GM21786 (cell line): ENCODE measurements at regions not wholly inside any gene's neighbourhood (a gene's known extent, or its start where the extent isn't known, plus 50 kb on each side); places are given as distances from the start of the nearest gene placed in this dataset.

ENCODE experiments used
- ATAC-seq: cut with Tn5 transposase; IDR thresholded peaks from one replicate; pipeline ENCODE4 v1.9.1; 2021; ENCODE audit not compliant: unreplicated experiment

- no peak for ATAC-seq
These were observed 442.4 kb downstream of the MCTP2 start for GRCh38 chr15:94673801-94674200.

DNA sequence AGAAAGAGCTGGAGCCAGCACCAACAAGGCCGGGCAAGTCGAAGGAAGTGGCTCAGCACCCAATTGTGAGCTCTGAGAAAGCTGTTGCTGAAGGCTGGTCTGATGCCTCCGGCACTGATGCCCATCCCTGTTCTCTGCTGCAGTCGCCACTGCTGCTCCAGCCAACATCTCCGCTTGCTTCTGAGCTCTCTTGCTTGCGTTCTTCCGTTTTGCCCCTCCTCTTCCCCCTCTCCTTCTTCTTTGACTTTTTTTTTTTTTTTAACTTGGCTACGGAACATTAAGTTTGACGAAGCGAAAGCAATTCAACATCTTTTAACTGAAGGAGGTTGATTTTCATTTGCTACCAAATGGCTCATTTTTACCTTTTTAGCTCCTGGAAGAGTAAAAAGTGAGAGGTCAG lies 442.9 kb downstream of the MCTP2 start:
- ATAC-seq, result no peak

DNA sequence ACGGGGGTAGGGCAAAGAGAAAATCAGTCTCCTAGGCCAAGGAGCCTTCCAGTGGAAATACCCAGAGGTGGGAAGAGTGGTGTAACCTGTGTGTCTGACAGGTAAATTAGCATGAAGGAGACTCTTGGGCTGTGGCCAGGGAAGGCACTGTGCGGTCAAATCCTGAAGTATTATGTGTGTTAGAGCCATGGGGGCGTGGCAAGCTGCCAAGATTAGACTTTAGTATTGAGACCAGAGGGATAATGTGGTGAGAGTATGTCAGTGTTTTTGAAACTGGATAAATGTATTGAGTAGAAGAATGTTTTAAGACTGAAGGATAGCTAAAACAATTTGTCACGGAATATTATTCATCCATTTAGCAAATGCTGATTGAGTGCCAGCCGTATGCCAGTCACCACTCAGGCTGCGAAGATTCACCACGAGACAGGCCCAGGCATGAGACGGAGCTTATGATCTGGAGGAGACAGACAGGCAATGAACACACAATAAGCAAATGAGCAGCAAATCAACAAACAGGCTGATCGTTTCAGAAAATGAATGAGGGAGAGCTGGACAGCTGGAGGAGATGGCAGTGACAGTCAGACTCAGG lies 445.9 kb downstream of the MCTP2 start:
- no peak for ATAC-seq

DNA sequence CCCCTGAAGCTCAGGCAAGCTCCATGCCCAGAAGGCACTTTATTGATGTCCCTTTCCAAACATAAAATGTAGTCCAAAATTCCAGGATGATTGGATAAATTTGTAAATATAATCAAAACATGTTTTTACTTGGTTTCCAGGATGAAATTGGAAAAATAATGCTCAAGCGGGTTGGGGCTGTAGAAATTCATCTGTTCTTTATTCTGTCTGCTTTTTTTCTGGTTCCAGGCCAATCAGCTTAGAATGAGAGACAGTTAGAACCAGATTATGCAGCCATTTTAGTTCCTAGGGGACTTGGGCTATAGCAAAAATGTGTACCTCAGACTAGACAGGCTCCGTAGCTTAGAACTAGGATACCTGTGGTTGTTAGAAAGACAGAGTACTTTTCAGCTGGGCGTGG lies 450.8 kb downstream of the MCTP2 start:
- ATAC-seq, result no peak

- no peak for ATAC-seq
These were observed 452.5 kb downstream of the MCTP2 start for GRCh38 chr15:94683902-94684301.

- no peak for ATAC-seq
These were observed 459.8 kb downstream of the MCTP2 start for GRCh38 chr15:94691169-94691568.

DNA sequence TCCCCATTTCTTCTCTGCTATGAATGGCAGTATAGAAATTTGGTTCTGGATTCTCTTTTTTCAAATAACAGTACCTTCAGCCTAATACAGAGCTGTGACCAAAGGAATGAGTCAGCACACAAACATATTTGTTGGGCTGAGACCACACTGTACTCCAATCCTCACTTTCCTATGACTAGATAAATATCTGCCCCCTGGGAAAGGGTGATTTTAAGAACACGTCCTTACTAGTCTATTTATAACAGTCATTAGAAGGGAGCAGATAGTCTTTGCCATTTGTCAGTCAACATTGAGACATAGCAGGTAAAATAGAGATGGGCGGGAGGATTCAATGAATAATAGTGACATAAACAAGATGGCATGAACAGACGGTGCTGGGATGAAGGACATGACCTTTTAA lies 461.3 kb downstream of the MCTP2 start:
- no peak for ATAC-seq

DNA sequence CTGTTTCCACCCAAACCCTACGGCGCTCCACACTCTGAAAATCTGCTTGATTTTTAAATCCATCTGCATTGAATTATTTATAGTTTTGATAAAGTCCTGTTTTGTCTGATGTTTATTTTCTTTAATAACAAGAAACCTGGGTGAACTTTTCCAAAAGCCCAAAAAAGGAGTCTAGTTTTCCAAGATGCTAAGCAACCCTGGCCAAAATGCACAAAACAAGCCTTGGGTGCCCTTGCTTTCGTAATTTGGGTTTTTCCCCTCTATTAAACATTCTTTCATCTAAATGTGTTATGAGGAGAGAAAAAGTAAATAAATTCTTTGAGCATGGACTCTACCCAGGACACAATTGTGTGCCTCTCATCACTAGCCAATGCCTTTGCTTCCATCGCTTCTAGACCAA lies 468.9 kb downstream of the MCTP2 start:
- ATAC-seq, result no peak

DNA sequence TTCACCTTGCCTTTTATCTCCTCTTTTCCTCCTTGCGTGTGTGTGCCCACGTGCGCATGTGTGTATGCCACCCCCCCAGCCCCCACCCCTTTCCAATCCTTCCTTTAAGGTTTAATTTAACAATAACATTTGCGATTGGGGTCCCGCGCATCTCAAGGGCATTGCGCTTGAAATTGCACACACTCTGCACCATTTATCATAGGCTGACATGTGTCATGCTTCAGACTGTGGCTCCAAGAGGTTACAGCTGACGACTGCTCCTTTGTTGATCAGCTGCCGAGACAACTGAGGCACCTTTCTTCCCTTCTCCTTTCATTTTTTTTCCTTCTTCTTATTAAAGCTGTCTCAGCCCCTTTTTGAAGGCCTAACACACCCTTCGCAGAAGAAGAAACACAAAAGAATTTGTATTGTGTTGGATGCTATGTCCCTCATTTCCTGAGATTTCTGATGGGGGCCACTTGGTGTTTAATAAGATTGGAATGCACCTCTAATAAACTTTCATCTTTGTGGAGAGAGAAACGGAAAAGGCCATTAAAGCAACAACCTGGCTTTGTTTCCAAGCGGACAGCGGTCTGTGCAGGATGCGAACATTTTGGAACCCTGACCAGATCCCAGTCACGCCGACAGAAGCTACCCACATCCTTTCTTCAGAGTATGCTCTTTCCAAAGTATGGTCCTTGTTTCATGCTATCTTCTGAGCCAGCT lies 470.1 kb downstream of the MCTP2 start:
- ATAC-seq, result no peak

DNA sequence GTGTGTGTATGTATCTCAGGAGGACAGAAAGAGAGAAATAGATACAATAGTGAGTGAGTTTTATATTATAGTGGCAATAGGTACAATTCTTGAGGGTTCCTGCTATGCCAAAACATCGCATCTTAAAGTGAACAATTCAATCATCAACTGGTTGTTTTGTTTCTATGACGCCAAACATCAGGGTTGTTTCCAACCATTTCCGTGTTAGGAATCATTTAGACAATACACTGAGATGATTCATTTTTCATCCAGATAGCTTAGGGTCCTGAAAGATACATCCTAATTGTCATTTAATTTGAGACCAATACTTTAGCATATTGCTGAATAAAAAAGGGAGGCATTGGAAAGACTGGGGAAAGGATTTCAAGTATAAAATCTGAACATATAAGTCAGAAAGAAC lies 472.2 kb downstream of the MCTP2 start:
- no peak for ATAC-seq

- no peak for ATAC-seq
These were observed 473.1 kb downstream of the MCTP2 start for GRCh38 chr15:94704421-94704820.

- no peak for ATAC-seq
These were observed 473.6 kb downstream of the MCTP2 start for GRCh38 chr15:94704946-94705345.

DNA sequence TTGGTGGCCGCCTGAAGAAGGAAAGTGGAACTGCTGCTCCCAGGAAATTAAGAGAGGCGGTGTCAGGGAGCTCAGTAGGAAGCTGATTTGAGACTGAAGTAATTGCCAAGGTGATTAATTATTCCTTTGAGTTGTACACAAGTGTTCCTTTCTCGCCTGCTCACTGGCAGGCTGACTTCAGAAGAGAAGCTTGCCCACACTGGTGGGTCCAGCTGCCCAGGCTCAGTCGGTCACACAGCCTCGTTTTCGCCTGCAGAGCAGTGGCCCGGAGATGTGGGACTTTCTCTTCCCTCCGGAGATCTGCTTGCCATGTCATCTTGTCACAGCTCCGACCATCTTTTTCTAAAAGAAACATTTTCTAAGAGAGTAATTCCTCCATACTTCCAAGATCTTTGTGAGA lies 478.0 kb downstream of the MCTP2 start:
- no peak for ATAC-seq

- ATAC-seq, result no peak
These were observed 490.8 kb downstream of the MCTP2 start for GRCh38 chr15:94722024-94722636.

DNA sequence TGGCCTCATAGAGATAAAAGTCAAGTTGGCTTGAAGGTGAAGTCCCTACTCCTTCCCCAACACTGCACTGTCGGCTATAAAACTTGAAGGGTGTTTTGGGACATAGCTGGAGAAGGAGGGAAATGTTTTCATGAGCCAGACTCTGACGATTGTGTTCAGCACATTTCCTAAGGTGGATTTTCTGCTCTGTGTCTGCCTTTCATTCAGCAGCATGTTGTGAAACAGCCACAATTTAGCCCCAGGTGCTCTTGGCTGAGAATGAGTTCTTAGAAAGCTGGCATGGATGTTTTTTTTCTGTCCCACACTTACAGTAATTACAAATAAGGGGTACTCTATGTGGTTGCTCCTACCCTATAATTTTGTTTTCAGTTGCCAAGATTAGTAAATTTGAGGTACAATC lies 492.4 kb downstream of the MCTP2 start:
- ATAC-seq, result no peak

- no peak for ATAC-seq
These were observed 499.9 kb downstream of the MCTP2 start for GRCh38 chr15:94731286-94731685.

GRCh38 chr15:94734460-94734859 lies 503.1 kb downstream of the MCTP2 start:
- no peak for ATAC-seq

DNA sequence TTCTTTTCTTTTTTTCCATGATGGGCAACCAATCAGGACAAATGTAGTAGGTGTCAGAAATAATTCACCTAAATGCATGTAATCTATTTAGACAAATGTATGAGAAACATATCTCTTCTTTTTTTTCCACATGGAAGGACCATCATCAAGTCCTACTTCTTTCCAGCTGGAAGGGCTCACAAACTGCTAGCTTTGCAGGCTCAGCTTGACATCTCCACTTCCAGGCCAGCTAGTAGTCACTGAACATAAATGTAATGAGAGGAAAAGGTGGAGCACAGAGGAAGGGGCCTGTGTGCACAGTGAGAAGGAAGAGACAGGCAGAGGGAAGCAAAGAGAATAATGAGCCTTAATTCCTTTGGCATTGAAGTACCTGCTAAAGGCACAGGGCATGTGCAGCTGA lies 504.9 kb downstream of the MCTP2 start:
- ATAC-seq, result no peak

- no peak for ATAC-seq
These were observed 508.3 kb downstream of the MCTP2 start for GRCh38 chr15:94739639-94740038.

- no peak for ATAC-seq
These were observed 509.1 kb downstream of the MCTP2 start for GRCh38 chr15:94740469-94740868.

- ATAC-seq, result no peak
These were observed 512.3 kb downstream of the MCTP2 start for GRCh38 chr15:94743668-94744067.

DNA sequence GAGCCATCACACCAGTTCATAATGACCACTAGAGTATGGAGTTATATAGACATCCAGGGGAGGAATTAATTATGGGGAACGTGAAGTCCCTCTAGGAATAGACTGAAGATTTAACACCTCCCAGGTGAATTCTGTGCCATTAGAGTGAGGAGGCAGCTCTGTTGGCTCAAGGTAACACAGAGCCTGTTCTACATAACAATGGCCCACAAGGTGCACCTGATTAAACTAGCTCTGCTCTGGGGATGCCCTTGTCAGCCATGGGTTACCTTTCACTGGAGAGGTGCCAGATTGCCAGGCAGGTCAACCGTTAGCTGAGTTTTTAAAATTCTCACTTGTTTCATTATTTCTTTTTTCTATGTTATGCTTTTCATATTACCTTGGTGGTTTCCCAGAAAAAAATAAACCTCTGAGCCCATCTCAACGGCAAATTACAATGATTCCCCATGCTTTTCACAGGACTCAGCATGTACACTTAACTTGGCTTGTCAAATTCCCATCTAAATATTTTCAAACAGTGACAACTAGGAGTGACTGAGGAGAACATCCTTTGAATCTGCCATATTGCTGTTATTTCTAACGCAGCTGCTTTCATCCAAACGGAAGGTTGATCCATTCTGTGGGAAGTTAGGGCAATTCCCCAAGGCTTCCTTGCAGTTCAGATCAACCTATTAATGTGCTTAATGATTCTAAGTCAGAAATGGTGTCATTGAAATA lies 512.9 kb downstream of the MCTP2 start:
- no peak for ATAC-seq
